HepG2 (cell line): ENCODE measurements at regions not wholly inside any gene's neighbourhood (a gene's known extent, or its start where the extent isn't known, plus 50 kb on each side); places are given as distances from the start of the nearest gene placed in this dataset.

Experiments used
- ATAC-seq: fragments of 200-7000 bp; cut with Tn5 transposase; 3 replicates; pipeline ENCODE4 v1.9.1; 2020; ENCODE audit warnings: mild to moderate bottlenecking, moderate library complexity
- BruUV-seq: library from RNA; stranded (reverse); fragments of 400-500 nt; replicated peaks from 2 replicates; lab custom pipeline; 2021; lab: Mats Ljungman, UMichigan
- CTCF ChIA-PET: fragments of 300-600 bp; formaldehyde crosslinking; extraction: SDS; loops from one replicate; lab custom pipeline; 2021; ENCODE audit warnings: low total read pairs, inconsistent platforms, low intra/inter-chr PET ratio; lab: Yijun Ruan, JAX
- POLR2A ChIA-PET: fragments of 350-600 bp; sonication (Branson Sonifier 250); formaldehyde crosslinking; loops from one replicate; lab custom pipeline; 2020; ENCODE audit warnings: antibody characterized with exemption, inconsistent platforms; lab: Yijun Ruan, JAX
- DNase-seq: peaks from one replicate; pipeline ENCODE4 v3.0.0-alpha.2; 2015; ENCODE audit warnings: low spot score
- FAIRE-seq: peaks from 3 replicates; lab custom pipeline; 2011; peaks lifted over from hg19 to GRCh38; lab: Jason Lieb, UNC
- H2AFZ ChIP-seq: one replicate; pipeline ENCODE4 v1.6.1; 2011; ENCODE audit warnings: low read length, inconsistent platforms
- H3K27ac ChIP-seq: fragments of 300-600 bp; 3 replicates; pipeline ENCODE4 v1.8.0; 2011; ENCODE audit warnings: mixed run types, mild to moderate bottlenecking, mixed read lengths, low read length, inconsistent platforms; ENCODE audit not compliant: insufficient read depth; ENCODE audit errors: extremely low read length
- H3K27me3 ChIP-seq, 2 experiments: fragments of 200-600 bp in 1 of 2; 2 replicates in 1 of 2; 3 replicates in 1 of 2; pipeline versions ENCODE4 v1.6.0 to v1.8.0; 2011; ENCODE audit warnings: low read length in 2 of 2, mild to moderate bottlenecking in 2 of 2, moderate library complexity in 2 of 2, inconsistent platforms in 1 of 2; ENCODE audit not compliant: insufficient read depth in 2 of 2, control insufficient read depth in 1 of 2
- H3K36me3 ChIP-seq, 2 experiments: fragments of 200-600 bp in 1 of 2; replicated peaks in 1 of 2; 2 replicates in 1 of 2; 3 replicates in 1 of 2; pipeline versions ENCODE4 v1.5.1 to v1.8.0; 2011; ENCODE audit warnings: low read length in 2 of 2, inconsistent platforms in 1 of 2; ENCODE audit not compliant: insufficient read depth in 2 of 2, control insufficient read depth in 1 of 2
- H3K4me1 ChIP-seq: 2 replicates; pipeline ENCODE4 v1.5.1; 2012; ENCODE audit warnings: low read length, inconsistent platforms; ENCODE audit not compliant: insufficient read depth
- H3K4me2 ChIP-seq: 2 replicates; pipeline ENCODE4 v1.6.0; 2011; ENCODE audit warnings: low read depth, low read length, inconsistent platforms
- H3K4me3 ChIP-seq, 3 experiments: fragments of 200-600 bp in 1 of 3; sonication (generic), shearing (Covaris generic) in 1 of 3; replicated peaks in 1 of 3; 2 replicates each; pipeline ENCODE4 v1.5.1; 2011 to 2016; ENCODE audit warnings: low read length in 3 of 3, inconsistent platforms in 2 of 3, low read depth in 2 of 3, mild to moderate bottlenecking in 2 of 3, control low read depth in 1 of 3, mixed read lengths in 1 of 3; ENCODE audit not compliant: insufficient read depth in 1 of 3
- H3K79me2 ChIP-seq: one replicate; pipeline ENCODE4 v1.6.1; 2011; ENCODE audit warnings: low read length, inconsistent platforms; ENCODE audit not compliant: insufficient read depth
- H3K9ac ChIP-seq: 2 replicates; pipeline ENCODE4 v1.6.0; 2011; ENCODE audit warnings: mild to moderate bottlenecking, low read depth, low read length, inconsistent platforms; ENCODE audit not compliant: insufficient read depth
- H3K9me3 ChIP-seq: 2 replicates; pipeline ENCODE4 v1.5.1; 2012; ENCODE audit warnings: mild to moderate bottlenecking, low read length
- H4K20me1 ChIP-seq: 2 replicates; pipeline ENCODE4 v1.6.0; 2011; ENCODE audit warnings: inconsistent platforms, mild to moderate bottlenecking, low read length, moderate library complexity; ENCODE audit not compliant: insufficient read depth
- BHLHE40 ChIP-seq: IDR thresholded peaks from 2 replicates; pipeline ENCODE4 v1.6.1; 2011; ENCODE audit warnings: low read length, improper control_type of control experiment
- HDAC2 ChIP-seq: sonication (generic); formaldehyde crosslinking; IDR thresholded peaks from 2 replicates; pipeline ENCODE4 v1.4.0; 2020; ENCODE audit warnings: missing genetic modification reagents
- HES4 ChIP-seq: sonication (generic); formaldehyde crosslinking; IDR thresholded peaks from 2 replicates; pipeline ENCODE4 v1.9.0; 2021; ENCODE audit warnings: mild to moderate bottlenecking, missing genetic modification reagents, borderline replicate concordance
- HNF4A ChIP-seq: sonication (generic); formaldehyde crosslinking; IDR thresholded peaks from 2 replicates; pipeline ENCODE4 v1.4.0; 2020; ENCODE audit warnings: missing genetic modification reagents
- HOXA7 ChIP-seq: sonication (generic); formaldehyde crosslinking; IDR thresholded peaks from 2 replicates; pipeline ENCODE4 v1.8.1; 2022; ENCODE audit warnings: mild to moderate bottlenecking, missing genetic modification reagents, moderate library complexity
- JARID2 ChIP-seq: sonication (generic); formaldehyde crosslinking; IDR thresholded peaks from 2 replicates; pipeline ENCODE4 v1.8.1; 2023; ENCODE audit warnings: missing genetic modification reagents, inconsistent platforms; ENCODE audit not compliant: insufficient replicate concordance
- NCOR1 ChIP-seq: fragments of 200-600 bp; sonication (generic); IDR thresholded peaks from 2 replicates; pipeline ENCODE4 v1.7.0; 2017; ENCODE audit warnings: antibody characterized with exemption, low read length, borderline replicate concordance
- NR2F2 ChIP-seq: IDR thresholded peaks from 2 replicates; pipeline ENCODE4 v1.6.1; 2012; ENCODE audit warnings: low read depth, inconsistent platforms, borderline replicate concordance
- RARA ChIP-seq: IDR thresholded peaks from 2 replicates; pipeline ENCODE4 v1.6.1; 2016; ENCODE audit warnings: missing genetic modification reagents, missing compliant biosample characterization
- ZBTB33 ChIP-seq: sonication (generic); formaldehyde crosslinking; IDR thresholded peaks from 2 replicates; pipeline ENCODE4 v1.4.0; 2020; ENCODE audit warnings: missing genetic modification reagents
- ZFYVE20 ChIP-seq: sonication (generic); formaldehyde crosslinking; IDR thresholded peaks from 2 replicates; pipeline ENCODE4 v1.8.0; 2023; ENCODE audit warnings: low read depth, mild to moderate bottlenecking, moderate library complexity, missing genetic modification reagents, borderline replicate concordance
- ZNF562 ChIP-seq: sonication (generic); formaldehyde crosslinking; IDR thresholded peaks from 2 replicates; pipeline ENCODE4 v1.8.0; 2022; ENCODE audit warnings: missing genetic modification reagents, borderline replicate concordance
- ZNF7 ChIP-seq: IDR thresholded peaks from 2 replicates; pipeline ENCODE4 v1.6.1; 2016; ENCODE audit warnings: missing biosample characterization, missing genetic modification reagents
- ZNF75D ChIP-seq: sonication (generic); formaldehyde crosslinking; IDR thresholded peaks from 2 replicates; pipeline ENCODE4 v1.8.1; 2023; ENCODE audit warnings: missing genetic modification reagents, mild to moderate bottlenecking, borderline replicate concordance
- ZNF766 ChIP-seq: sonication (generic); formaldehyde crosslinking; IDR thresholded peaks from 2 replicates; pipeline ENCODE4 v1.5.0; 2020; ENCODE audit warnings: missing genetic modification reagents, borderline replicate concordance
- WGBS: methylation state at CpG from one replicate; pipeline ENCODE4 v1.1.6; 2017; ENCODE audit warnings: low lambda C conversion rate; 5-methylcytosine and 5-hydroxymethylcytosine counted together
- in situ Hi-C: cut with HindIII; loops from 2 replicates; pipeline ENCODE4 v1.10.0; 2017; ENCODE audit warnings: low pct_unique_long_range_greater_than_20kb; ENCODE audit not compliant: extremely low pct_ligation_motif_present
- intact Hi-C: fragments of 100-400 bp; cut with micrococcal nuclease; formaldehyde crosslinking; loops from one replicate; pipeline ENCODE4 v1.10.0; 2022; ENCODE audit not compliant: unreplicated experiment
- TF ChIP-seq, protein P1 (sequence below): IDR thresholded peaks from 2 replicates; pipeline ENCODE4 v1.6.1; 2016; ENCODE audit warnings: missing biosample characterization, missing genetic modification reagents, low read depth

- ATAC-seq (no peak; the same call in 1 of the 3 replicates), FAIRE-seq (no peak), DNase-seq (no peak)
- Histone ChIP-seq H2AFZ (no peak overlapping the region), H3K36me3 (no peaks in the 10 kb centered on the region), H3K4me3 (no peak overlapping the region), H3K9me3 (peaks cover 88% of the 10 kb centered on the region), H3K27ac (no peak overlapping the region), H3K79me2 (no peaks in the 10 kb centered on the region), H3K4me2 (no peak overlapping the region), H3K27me3 (no peaks in the 10 kb centered on the region), H3K4me1 (no peaks in the 10 kb centered on the region), H4K20me1 (no peaks in the 10 kb centered on the region), H3K9ac (no peak overlapping the region)
- TF ChIP-seq NCOR1 (no peak), HNF4A (CRISPR knock-in tag) (no peak), BHLHE40 (no peak), RARA (CRISPR knock-in tag) (no peak), ZNF562 (no peak), ZFYVE20 (CRISPR knock-in tag) (no peak), HDAC2 (CRISPR knock-in tag) (no peak)
- ChIA-PET POLR2A (no interaction called here), CTCF (no interaction called here)
- 66% methylated on average over 50 of the region's 50 CpGs for WGBS
- no TSS peak for BruUV-seq
- in situ Hi-C loops (no loop called here), intact Hi-C loops (no loop called here)
Measured at GRCh38 chr20:30485331-30486102, 771.9 kb upstream of the DEFB115 start.

DNA sequence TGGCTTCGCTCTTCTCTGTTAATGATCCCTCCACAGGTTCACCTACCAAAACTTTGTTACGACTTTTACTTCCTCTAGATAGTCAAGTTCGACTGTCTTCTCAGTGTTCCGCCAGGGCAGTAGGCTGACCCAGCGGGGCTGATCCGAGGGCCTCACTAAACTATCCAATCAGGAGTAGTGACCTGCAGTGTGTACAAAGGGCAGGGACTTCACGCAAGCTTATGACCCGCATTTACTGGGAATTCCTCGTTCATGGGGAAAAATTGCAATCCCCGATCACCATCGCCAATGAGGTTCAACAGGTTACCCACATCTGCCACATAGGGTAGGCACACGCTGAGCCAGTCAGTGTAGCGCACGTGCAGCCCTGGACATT, 771.4 kb upstream of the DEFB115 start:
- no TSS peak for BruUV-seq
- no peaks in the 10 kb centered on the region for H3K27me3 ChIP-seq

More for the DNA sequence above, 771.4 kb upstream of the DEFB115 start:
- in situ Hi-C loops (no loop called here), intact Hi-C loops (no loop called here)
- FAIRE-seq (no peak), DNase-seq (no peak), ATAC-seq (no peak)
- no peaks in the 10 kb centered on the region for H3K36me3 ChIP-seq
- no peak overlapping the region for H3K9ac ChIP-seq
- H3K4me3 ChIP-seq, result no peak overlapping the region
- no peak for TF ChIP-seq NR2F2
- no peak for TF ChIP-seq HOXA7
- TF ChIP-seq, protein P1, sequence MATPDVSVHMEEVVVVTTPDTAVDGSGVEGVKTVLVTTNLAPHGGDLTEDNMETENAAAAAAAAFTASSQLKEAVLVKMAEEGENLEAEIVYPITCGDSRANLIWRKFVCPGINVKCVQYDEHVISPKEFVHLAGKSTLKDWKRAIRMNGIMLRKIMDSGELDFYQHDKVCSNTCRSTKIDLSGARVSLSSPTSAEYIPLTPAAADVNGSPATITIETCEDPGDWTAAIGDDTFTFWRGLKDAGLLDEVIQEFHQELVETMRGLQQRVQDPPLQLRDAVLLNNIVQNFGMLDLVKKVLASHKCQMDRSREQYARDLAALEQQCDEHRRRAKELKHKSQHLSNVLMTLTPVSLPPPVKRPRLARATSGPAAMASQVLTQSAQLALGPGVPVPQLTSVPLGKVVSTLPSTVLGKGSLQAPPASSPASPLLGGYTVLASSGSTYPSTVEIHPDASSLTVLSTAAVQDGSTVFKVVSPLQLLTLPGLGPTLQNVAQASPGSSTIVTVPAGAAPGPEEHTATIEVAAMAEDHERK (CRISPR knock-in tag), result no peak
- TF ChIP-seq ZBTB33 (CRISPR knock-in tag), result no peak
- no peak for TF ChIP-seq HES4
- TF ChIP-seq ZNF75D, result no peak
- TF ChIP-seq JARID2, result no peak
- TF ChIP-seq ZNF766 (CRISPR knock-in tag), result no peak
- no peak for TF ChIP-seq ZNF7 (CRISPR knock-in tag)
- WGBS, result 65% methylated on average over 14 of the region's 14 CpGs
- H3K79me2 ChIP-seq, result no peaks in the 10 kb centered on the region
- H3K27ac ChIP-seq, result no peak overlapping the region
- H3K4me2 ChIP-seq, result no peak overlapping the region
- CTCF ChIA-PET, result no interaction called here
- POLR2A ChIA-PET, result no interaction called here
- H4K20me1 ChIP-seq, result no peaks in the 10 kb centered on the region
- H2AFZ ChIP-seq, result no peak overlapping the region
- H3K9me3 ChIP-seq, result peaks cover 88% of the 10 kb centered on the region
- H3K4me1 ChIP-seq, result no peaks in the 10 kb centered on the region
